Activated naive CD4-positive, alpha-beta T cell treated with anti-CD3 and anti-CD28 coated beads, Interleukin-2, amount 10 ng/mL, durations not matched to agents 7 days and 5 days (primary cell): ENCODE measurements at regions not wholly inside any gene's neighbourhood (a gene's known extent, or its start where the extent isn't known, plus 50 kb on each side); places are given as distances from the start of the nearest gene placed in this dataset.

ENCODE experiments used
- CTCF ChIA-PET: fragments of 350-600 bp; sonication (Branson Sonifier 250); formaldehyde crosslinking; loops from one replicate; lab custom pipeline; 2021; ENCODE audit warnings: antibody characterized with exemption; lab: Charles Lee
- DNase-seq: peaks from one replicate; pipeline ENCODE4 v3.0.0-alpha.2; 2020
- H3K27ac Mint-ChIP-seq: one replicate; pipeline ENCODE4 v1.8.0; 2021; ENCODE audit warnings: mild to moderate bottlenecking, moderate library complexity, mixed read lengths
- H3K27me3 Mint-ChIP-seq: one replicate; pipeline ENCODE4 v1.8.0; 2021; ENCODE audit warnings: mild to moderate bottlenecking, mixed read lengths
- H3K36me3 Mint-ChIP-seq: one replicate; pipeline ENCODE4 v1.8.0; 2021; ENCODE audit warnings: mixed read lengths
- H3K4me1 Mint-ChIP-seq: one replicate; pipeline ENCODE4 v1.8.0; 2021; ENCODE audit warnings: mixed read lengths
- H3K4me3 Mint-ChIP-seq: one replicate; pipeline ENCODE4 v1.8.0; 2021; ENCODE audit warnings: mild to moderate bottlenecking, moderate library complexity, mixed read lengths
- H3K9me3 Mint-ChIP-seq: one replicate; pipeline ENCODE4 v1.8.0; 2021; ENCODE audit warnings: mixed read lengths

GRCh38 chr12:132417741-132418140 is 72.2 kb upstream of the FBRSL1 start:
- DNase-seq = no peak
- peaks cover 4% of the 10 kb centered on the region for H3K4me1 Mint-ChIP-seq
- no peak overlapping the region for H3K4me3 Mint-ChIP-seq
- peaks cover 48% of the 10 kb centered on the region for H3K27me3 Mint-ChIP-seq
- no peaks in the 10 kb centered on the region for H3K36me3 Mint-ChIP-seq
- no peaks in the 10 kb centered on the region for H3K9me3 Mint-ChIP-seq
- no peak overlapping the region for H3K27ac Mint-ChIP-seq
- CTCF ChIA-PET = interaction anchor here (0.7 to 7.2 kb wide), 8 partner anchors 12 to 333 kb away, joined by 3 to 77 read pairs (median 3); partner anchors contain the start of gene LRCOL1

GRCh38 chr12:132416827-132417226 is 73.1 kb upstream of the FBRSL1 start:
- H3K27me3 Mint-ChIP-seq = peaks cover 38% of the 10 kb centered on the region
- no peaks in the 10 kb centered on the region for H3K9me3 Mint-ChIP-seq
- CTCF ChIA-PET = interaction anchor here (1.4 to 7.2 kb wide), 4 partner anchors 104 to 198 kb away, joined by 3 to 77 read pairs (median 39); no protein-coding TSS in a partner anchor
- H3K27ac Mint-ChIP-seq = no peak overlapping the region
- peaks cover 4% of the 10 kb centered on the region for H3K4me1 Mint-ChIP-seq
- DNase-seq = no peak
- H3K4me3 Mint-ChIP-seq = no peak overlapping the region
- no peaks in the 10 kb centered on the region for H3K36me3 Mint-ChIP-seq

DNA sequence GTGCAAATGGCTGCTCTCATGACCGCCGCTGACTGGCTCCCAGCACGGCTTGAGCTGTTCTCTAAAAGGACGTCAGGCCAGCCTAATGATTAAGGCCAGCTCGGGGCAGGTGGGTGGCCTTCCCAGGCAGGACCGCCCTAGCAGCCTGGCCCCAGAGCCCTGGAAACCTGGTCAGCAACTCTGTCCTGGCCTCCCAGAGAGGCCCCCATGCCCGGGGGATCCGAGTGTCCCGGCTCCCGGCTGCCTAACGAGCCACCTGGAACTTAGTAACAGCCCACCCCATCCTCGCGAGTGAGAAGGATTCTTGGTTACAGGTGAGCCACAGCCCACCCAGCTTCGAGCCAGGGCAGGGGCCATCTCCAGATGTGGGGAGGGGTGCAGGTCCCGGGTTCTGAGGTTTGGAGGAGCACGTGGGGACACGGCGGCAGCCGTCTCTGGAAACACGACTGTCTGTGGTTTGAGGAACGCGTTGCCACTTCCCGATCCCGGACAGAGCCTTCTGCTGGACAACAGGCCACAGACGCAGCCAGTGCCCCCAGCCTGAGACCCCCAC is 73.8 kb upstream of the FBRSL1 start:
- CTCF ChIA-PET = interaction anchor here (1.1 to 7.2 kb wide), 9 partner anchors 23 to 222 kb away, joined by 3 to 77 read pairs (median 6); no protein-coding TSS in a partner anchor
- no peak overlapping the region for H3K27ac Mint-ChIP-seq
- peaks cover 4% of the 10 kb centered on the region for H3K9me3 Mint-ChIP-seq
- no peak for DNase-seq
- H3K4me3 Mint-ChIP-seq = no peak overlapping the region
- H3K36me3 Mint-ChIP-seq = no peaks in the 10 kb centered on the region
- H3K4me1 Mint-ChIP-seq = peaks cover 4% of the 10 kb centered on the region
- H3K27me3 Mint-ChIP-seq = peaks cover 32% of the 10 kb centered on the region

- H3K27ac Mint-ChIP-seq = no peak overlapping the region
- H3K36me3 Mint-ChIP-seq = no peaks in the 10 kb centered on the region
- CTCF ChIA-PET = interaction anchor here (0.7 to 7.2 kb wide), 19 partner anchors 12 to 262 kb away, joined by 3 to 77 read pairs (median 4); no protein-coding TSS in a partner anchor
- no peak overlapping the region for H3K4me3 Mint-ChIP-seq
- H3K27me3 Mint-ChIP-seq = peaks cover 25% of the 10 kb centered on the region
- peaks cover 5% of the 10 kb centered on the region for H3K9me3 Mint-ChIP-seq
- peaks cover 4% of the 10 kb centered on the region for H3K4me1 Mint-ChIP-seq
- no peak for DNase-seq
Observed at GRCh38 chr12:132415327-132416120, 74.4 kb upstream of the FBRSL1 start.

- CTCF ChIA-PET = interaction anchor here (0.8 to 7.2 kb wide), 27 partner anchors 10 to 263 kb away, joined by 3 to 77 read pairs (median 4); no protein-coding TSS in a partner anchor
- Mint-ChIP-seq H3K9me3 (peaks cover 5% of the 10 kb centered on the region), H3K27ac (no peak overlapping the region), H3K36me3 (no peaks in the 10 kb centered on the region), H3K4me3 (no peak overlapping the region), H3K4me1 (peaks cover 4% of the 10 kb centered on the region), H3K27me3 (peaks cover 22% of the 10 kb centered on the region)
- DNase-seq = peak; percentile 85
Observed at GRCh38 chr12:132414634-132415326, 75.2 kb upstream of the FBRSL1 start.

GRCh38 chr12:132413931-132414588 is 75.9 kb upstream of the FBRSL1 start:
- H3K27me3 Mint-ChIP-seq = peaks cover 15% of the 10 kb centered on the region
- CTCF ChIA-PET = interaction anchor here (0.7 to 7.2 kb wide), 21 partner anchors 9 to 262 kb away, joined by 3 to 77 read pairs (median 4); no protein-coding TSS in a partner anchor
- DNase-seq = peak; percentile 40
- no peak overlapping the region for H3K27ac Mint-ChIP-seq
- H3K36me3 Mint-ChIP-seq = no peaks in the 10 kb centered on the region
- H3K9me3 Mint-ChIP-seq = peaks cover 5% of the 10 kb centered on the region
- peaks cover 4% of the 10 kb centered on the region for H3K4me1 Mint-ChIP-seq
- no peak overlapping the region for H3K4me3 Mint-ChIP-seq

DNA sequence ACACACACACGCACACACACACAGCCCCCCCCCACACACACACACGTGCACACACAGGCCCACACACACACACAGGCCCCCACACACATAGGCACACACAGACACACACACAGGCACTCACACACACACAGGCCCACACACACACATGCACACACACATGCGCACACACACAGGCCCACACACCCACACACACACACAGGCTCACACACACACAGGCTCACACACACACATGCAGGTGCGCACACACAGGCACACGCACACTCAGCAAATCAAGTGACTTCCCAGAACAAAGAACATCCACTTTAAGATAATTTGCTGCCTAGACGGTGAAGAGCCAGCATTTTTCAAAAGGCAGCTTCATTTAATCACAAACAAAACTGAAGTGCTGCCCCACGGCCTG is 78.5 kb upstream of the FBRSL1 start:
- no peak overlapping the region for H3K27ac Mint-ChIP-seq
- H3K9me3 Mint-ChIP-seq = peaks cover 5% of the 10 kb centered on the region
- no peak for DNase-seq
- no peak overlapping the region for H3K4me3 Mint-ChIP-seq
- no peaks in the 10 kb centered on the region for H3K36me3 Mint-ChIP-seq
- H3K27me3 Mint-ChIP-seq = peaks cover 3% of the 10 kb centered on the region
- peaks cover 4% of the 10 kb centered on the region for H3K4me1 Mint-ChIP-seq
- CTCF ChIA-PET = interaction anchor here (0.7 kb wide), 1 partner anchor 80 kb away, joined by 3 read pairs; no protein-coding TSS in a partner anchor

GRCh38 chr12:132410849-132411248 is 79.1 kb upstream of the FBRSL1 start:
- Mint-ChIP-seq H3K9me3 (peaks cover 5% of the 10 kb centered on the region), H3K27ac (no peak overlapping the region), H3K4me1 (peaks cover 3% of the 10 kb centered on the region), H3K4me3 (no peak overlapping the region), H3K27me3 (peaks cover 3% of the 10 kb centered on the region), H3K36me3 (no peaks in the 10 kb centered on the region)
- DNase-seq = no peak
- CTCF ChIA-PET = no interaction called here

DNA sequence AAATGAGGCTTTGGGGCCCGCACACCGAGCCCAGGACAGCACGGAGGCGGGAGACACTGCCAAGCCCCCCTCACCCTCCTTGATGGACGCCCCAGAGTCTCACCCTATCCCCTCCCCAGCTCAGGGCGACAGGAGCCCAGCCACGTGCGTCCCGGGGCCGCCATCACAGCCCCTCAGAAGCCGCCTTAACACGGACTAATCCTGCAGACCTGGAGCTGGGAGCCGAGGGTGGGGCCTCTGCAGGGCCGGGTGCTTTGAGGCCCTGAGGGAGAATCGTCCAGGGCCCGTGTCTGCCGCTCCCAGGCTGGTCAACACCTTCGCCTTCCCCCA is 79.7 kb upstream of the FBRSL1 start:
- Mint-ChIP-seq H3K4me1 (peaks cover 2% of the 10 kb centered on the region), H3K36me3 (no peaks in the 10 kb centered on the region), H3K4me3 (no peak overlapping the region), H3K27ac (no peak overlapping the region), H3K9me3 (peaks cover 5% of the 10 kb centered on the region), H3K27me3 (peaks cover 6% of the 10 kb centered on the region)
- CTCF ChIA-PET = no interaction called here
- no peak for DNase-seq

- CTCF ChIA-PET = no interaction called here
- peaks cover 5% of the 10 kb centered on the region for H3K9me3 Mint-ChIP-seq
- H3K4me3 Mint-ChIP-seq = no peak overlapping the region
- H3K4me1 Mint-ChIP-seq = peaks cover under 1% of the 10 kb centered on the region
- peaks cover 8% of the 10 kb centered on the region for H3K27me3 Mint-ChIP-seq
- no peaks in the 10 kb centered on the region for H3K36me3 Mint-ChIP-seq
- DNase-seq = no peak
- H3K27ac Mint-ChIP-seq = no peak overlapping the region
Observed at GRCh38 chr12:132409495-132410295, 80.3 kb upstream of the FBRSL1 start.

DNA sequence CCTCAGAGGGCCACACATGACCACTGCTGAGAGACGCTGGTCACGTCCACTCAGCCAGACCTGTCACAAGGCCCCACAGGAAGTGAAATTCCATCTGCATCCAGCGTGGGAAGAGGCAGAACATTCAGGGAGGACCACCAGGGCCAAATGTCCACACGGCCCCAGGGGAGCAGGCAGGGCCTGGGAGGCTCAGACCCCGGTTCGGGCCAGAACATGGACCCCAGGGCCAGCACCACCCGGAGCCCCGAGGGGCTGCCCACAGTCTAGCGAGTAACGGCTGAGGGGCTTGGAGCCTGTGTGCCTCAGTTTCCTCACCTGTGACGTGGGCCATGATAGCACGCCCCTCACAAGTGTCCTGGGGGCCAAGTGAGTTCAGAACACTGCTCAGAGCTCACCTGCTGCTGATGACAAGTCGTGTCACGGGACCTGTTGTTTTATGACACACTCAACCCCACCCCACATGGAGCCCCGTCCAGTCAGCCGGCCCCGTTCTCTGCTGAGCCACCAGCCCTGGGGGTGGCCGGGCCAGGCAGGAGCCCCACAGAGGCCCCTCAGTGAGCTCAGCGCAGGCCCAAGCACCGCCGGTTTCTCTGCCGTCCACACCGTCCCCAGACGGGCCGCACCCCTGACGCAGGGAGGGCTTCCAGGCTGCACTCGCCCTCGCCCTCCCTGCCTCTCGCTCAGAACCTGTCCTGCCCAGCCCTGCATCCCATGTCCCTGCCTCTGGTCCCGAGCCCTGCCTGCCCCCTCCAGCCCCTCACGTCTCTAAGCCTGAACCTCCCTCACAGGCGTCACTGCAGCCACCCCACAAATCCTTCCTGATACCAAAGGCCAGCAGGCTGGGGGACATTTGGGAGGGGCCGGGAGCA is 79.5 kb upstream of the GALNT9 start:
- Mint-ChIP-seq H3K4me3 (no peak overlapping the region), H3K9me3 (peaks cover 5% of the 10 kb centered on the region), H3K27ac (no peak overlapping the region), H3K27me3 (peaks cover 8% of the 10 kb centered on the region), H3K36me3 (no peaks in the 10 kb centered on the region), H3K4me1 (no peaks in the 10 kb centered on the region)
- DNase-seq = no peak
- CTCF ChIA-PET = no interaction called here

GRCh38 chr12:132407992-132408391 is 78.6 kb upstream of the GALNT9 start:
- H3K27me3 Mint-ChIP-seq = peaks cover 8% of the 10 kb centered on the region
- H3K4me3 Mint-ChIP-seq = no peak overlapping the region
- H3K27ac Mint-ChIP-seq = no peak overlapping the region
- peaks cover 5% of the 10 kb centered on the region for H3K9me3 Mint-ChIP-seq
- H3K36me3 Mint-ChIP-seq = no peaks in the 10 kb centered on the region
- no peaks in the 10 kb centered on the region for H3K4me1 Mint-ChIP-seq
- CTCF ChIA-PET = no interaction called here
- no peak for DNase-seq
